Ishikawa (cell line): ENCODE measurements at regions not wholly inside any gene's neighbourhood (a gene's known extent, or its start where the extent isn't known, plus 50 kb on each side); places are given as distances from the start of the nearest gene placed in this dataset.

Experiments
- CEBPB ChIP-seq: IDR thresholded peaks from 2 replicates; pipeline ENCODE4 v1.6.1; 2012
- CREB1 ChIP-seq: IDR thresholded peaks from 2 replicates; pipeline ENCODE4 v1.6.1; 2012; ENCODE audit warnings: low read depth
- EGR1 ChIP-seq: IDR thresholded peaks from 2 replicates; pipeline ENCODE4 v1.6.1; 2012
- EP300 ChIP-seq: IDR thresholded peaks from 2 replicates; pipeline ENCODE4 v1.6.1; 2012; ENCODE audit warnings: borderline replicate concordance
- FOXM1 ChIP-seq: IDR thresholded peaks from 2 replicates; pipeline ENCODE4 v1.6.1; 2012; ENCODE audit warnings: low read depth, borderline replicate concordance
- NFIC ChIP-seq: IDR thresholded peaks from 2 replicates; pipeline ENCODE4 v1.6.1; 2012
- TAF1 ChIP-seq: IDR thresholded peaks from 2 replicates; pipeline ENCODE4 v1.6.1; 2012; ENCODE audit warnings: low read depth, mild to moderate bottlenecking
- TCF12 ChIP-seq: IDR thresholded peaks from 2 replicates; pipeline ENCODE4 v1.6.1; 2012; ENCODE audit warnings: low read depth
- TEAD4 ChIP-seq: IDR thresholded peaks from 2 replicates; pipeline ENCODE4 v1.6.1; 2012
- USF1 ChIP-seq: IDR thresholded peaks from 2 replicates; pipeline ENCODE4 v1.6.1; 2012
- YY1 ChIP-seq: IDR thresholded peaks from 2 replicates; pipeline ENCODE4 v1.6.1; 2012; ENCODE audit warnings: low read depth
- ZBTB7A ChIP-seq: IDR thresholded peaks from 2 replicates; pipeline ENCODE4 v1.6.1; 2012; ENCODE audit warnings: low read depth
- TF ChIP-seq, protein P1 (sequence below): IDR thresholded peaks from 2 replicates; pipeline ENCODE4 v1.6.1; 2012; ENCODE audit warnings: low read depth, mild to moderate bottlenecking
- TF ChIP-seq, protein P2 (sequence below): IDR thresholded peaks from 2 replicates; pipeline ENCODE4 v1.6.1; 2012

DNA sequence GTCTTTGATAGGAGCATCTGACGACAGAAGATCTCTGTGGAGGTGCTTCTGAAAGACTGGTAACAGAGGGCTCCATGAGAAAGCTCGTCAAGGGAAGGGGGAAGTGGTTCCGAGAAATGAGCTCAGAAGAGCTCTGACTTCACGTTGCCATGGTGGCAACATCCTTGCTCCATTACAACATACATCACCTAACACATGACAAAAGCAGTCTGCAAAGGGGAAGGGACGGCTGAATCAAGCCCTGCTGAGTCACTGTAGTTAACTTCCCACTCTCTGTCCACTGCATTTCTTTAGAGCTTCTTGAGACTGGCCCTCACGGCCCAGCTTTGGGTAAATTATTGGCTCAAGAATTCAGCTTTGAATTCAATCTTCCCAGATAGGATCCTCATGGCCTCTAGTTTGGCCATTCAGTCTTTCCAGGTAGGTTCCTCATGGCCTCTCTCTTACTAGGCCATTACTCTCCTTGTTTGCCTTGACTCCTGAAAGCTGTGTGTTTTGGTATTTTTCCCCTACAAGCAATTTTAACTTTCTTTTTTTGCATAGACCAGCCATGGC is 88.0 kb upstream of the ZNF648 start:
- TF ChIP-seq NFIC (no peak), ZBTB7A (no peak), TAF1 (no peak), EP300 (no peak)
- TF ChIP-seq, protein P1, sequence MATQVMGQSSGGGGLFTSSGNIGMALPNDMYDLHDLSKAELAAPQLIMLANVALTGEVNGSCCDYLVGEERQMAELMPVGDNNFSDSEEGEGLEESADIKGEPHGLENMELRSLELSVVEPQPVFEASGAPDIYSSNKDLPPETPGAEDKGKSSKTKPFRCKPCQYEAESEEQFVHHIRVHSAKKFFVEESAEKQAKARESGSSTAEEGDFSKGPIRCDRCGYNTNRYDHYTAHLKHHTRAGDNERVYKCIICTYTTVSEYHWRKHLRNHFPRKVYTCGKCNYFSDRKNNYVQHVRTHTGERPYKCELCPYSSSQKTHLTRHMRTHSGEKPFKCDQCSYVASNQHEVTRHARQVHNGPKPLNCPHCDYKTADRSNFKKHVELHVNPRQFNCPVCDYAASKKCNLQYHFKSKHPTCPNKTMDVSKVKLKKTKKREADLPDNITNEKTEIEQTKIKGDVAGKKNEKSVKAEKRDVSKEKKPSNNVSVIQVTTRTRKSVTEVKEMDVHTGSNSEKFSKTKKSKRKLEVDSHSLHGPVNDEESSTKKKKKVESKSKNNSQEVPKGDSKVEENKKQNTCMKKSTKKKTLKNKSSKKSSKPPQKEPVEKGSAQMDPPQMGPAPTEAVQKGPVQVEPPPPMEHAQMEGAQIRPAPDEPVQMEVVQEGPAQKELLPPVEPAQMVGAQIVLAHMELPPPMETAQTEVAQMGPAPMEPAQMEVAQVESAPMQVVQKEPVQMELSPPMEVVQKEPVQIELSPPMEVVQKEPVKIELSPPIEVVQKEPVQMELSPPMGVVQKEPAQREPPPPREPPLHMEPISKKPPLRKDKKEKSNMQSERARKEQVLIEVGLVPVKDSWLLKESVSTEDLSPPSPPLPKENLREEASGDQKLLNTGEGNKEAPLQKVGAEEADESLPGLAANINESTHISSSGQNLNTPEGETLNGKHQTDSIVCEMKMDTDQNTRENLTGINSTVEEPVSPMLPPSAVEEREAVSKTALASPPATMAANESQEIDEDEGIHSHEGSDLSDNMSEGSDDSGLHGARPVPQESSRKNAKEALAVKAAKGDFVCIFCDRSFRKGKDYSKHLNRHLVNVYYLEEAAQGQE: no peak

DNA sequence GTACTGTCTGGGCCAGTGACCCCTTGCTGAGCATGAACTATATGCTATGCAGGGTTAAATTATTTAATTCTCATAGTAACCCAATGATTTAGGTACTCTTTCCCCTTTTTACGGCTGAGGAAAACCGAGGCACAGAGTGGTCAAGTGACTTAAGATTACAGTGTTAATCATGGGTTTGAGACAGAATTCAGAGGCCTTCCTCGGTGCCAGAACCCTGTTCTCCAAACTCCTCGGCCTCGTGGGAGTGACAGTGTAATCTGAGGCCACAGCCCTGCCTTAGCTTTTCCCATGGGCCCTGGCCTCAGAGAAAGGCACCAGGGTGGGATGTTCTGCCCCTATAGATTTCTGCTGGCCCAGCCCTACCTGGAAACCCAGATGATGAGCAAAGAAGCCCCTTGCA is 86.4 kb upstream of the ZNF648 start:
- TF ChIP-seq USF1 (no peak), TCF12 (no peak), YY1 (no peak), CEBPB (no peak), NFIC (no peak), CREB1 (no peak), TEAD4 (no peak)

- TF ChIP-seq, protein P2, sequence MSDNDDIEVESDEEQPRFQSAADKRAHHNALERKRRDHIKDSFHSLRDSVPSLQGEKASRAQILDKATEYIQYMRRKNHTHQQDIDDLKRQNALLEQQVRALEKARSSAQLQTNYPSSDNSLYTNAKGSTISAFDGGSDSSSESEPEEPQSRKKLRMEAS: no peak
- no peak for TF ChIP-seq YY1
- no peak for TF ChIP-seq TCF12
- TF ChIP-seq EGR1: no peak
- TF ChIP-seq CEBPB: no peak
- no peak for TF ChIP-seq USF1
- TF ChIP-seq, protein P1: no peak
- TF ChIP-seq TAF1: no peak
- no peak for TF ChIP-seq FOXM1
- no peak for TF ChIP-seq ZBTB7A
- TF ChIP-seq NFIC: no peak
- TF ChIP-seq CREB1: no peak
Measured at GRCh38 chr1:182147136-182147820, 85.8 kb upstream of the ZNF648 start.

DNA sequence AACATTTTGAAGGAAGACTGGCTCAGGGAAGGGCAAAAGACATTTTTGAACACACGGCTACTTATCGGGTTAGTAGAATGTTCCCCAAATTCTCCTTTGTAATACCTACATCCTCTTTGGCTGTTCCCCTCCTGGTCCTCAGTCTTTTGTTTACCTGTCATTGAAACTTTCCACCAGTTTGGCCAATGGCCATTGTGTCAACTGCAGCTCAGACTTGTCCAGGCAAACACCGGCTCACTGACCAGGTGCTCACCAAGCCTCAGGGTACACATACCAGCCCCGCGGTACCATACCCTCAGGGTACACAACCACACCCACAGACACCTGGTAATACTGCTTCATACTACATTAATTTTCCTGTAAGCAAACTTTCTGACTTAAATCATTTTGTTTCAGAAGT is 84.8 kb upstream of the ZNF648 start:
- no peak for TF ChIP-seq EP300
- TF ChIP-seq TCF12: no peak
- no peak for TF ChIP-seq FOXM1
- no peak for TF ChIP-seq NFIC
- TF ChIP-seq TEAD4: no peak
- TF ChIP-seq EGR1: no peak
- TF ChIP-seq CREB1: no peak
- TF ChIP-seq TAF1: no peak
- TF ChIP-seq CEBPB: no peak

- no peak for TF ChIP-seq CREB1
- TF ChIP-seq FOXM1: no peak
- no peak for TF ChIP-seq CEBPB
- TF ChIP-seq, protein P1: no peak
- TF ChIP-seq EGR1: no peak
- TF ChIP-seq, protein P2: no peak
- TF ChIP-seq NFIC: no peak
Measured at GRCh38 chr1:182145441-182145840, 83.9 kb upstream of the ZNF648 start.
